Panc1 (cell line): ENCODE measurements at regions not wholly inside any gene's neighbourhood (a gene's known extent, or its start where the extent isn't known, plus 50 kb on each side); places are given as distances from the start of the nearest gene placed in this dataset.

Experiments used
- CTCF ChIP-seq: fragments of 450-650 bp; IDR thresholded peaks from 2 replicates; pipeline ENCODE4 v1.5.1; 2017; ENCODE audit warnings: mild to moderate bottlenecking
- POLR2AphosphoS5 ChIP-seq: IDR thresholded peaks from 2 replicates; pipeline ENCODE4 v1.6.1; 2012; ENCODE audit warnings: mild to moderate bottlenecking, low read depth, low read length, moderate library complexity

- TF ChIP-seq CTCF, result no peak
- no peak for TF ChIP-seq POLR2AphosphoS5
Observed at GRCh38 chr12:18810537-18811253, 72.8 kb downstream of the CAPZA3 start.
